Right lobe of liver (tissue), 4 donors: ENCODE measurements at regions not wholly inside any gene's neighbourhood (a gene's known extent, or its start where the extent isn't known, plus 50 kb on each side); places are given as distances from the start of the nearest gene placed in this dataset.

Experiments
- CTCF ChIP-seq, 4 donors: fragments of 200-600 bp in 3 of 4; fragments of 450-650 bp in 1 of 4; IDR thresholded peaks; one replicate each; pipeline versions ENCODE4 v1.5.1 to v1.8.0; 2016 to 2022; ENCODE audit warnings: antibody characterized with exemption in 4 of 4, mild to moderate bottlenecking in 2 of 4
- POLR2A ChIP-seq: fragments of 450-650 bp; IDR thresholded peaks from one replicate; pipeline ENCODE4 v1.6.1; 2017; ENCODE audit warnings: antibody characterized with exemption, mild to moderate bottlenecking
- donor health status: DM: no; HTN: no; CAD: no.
- donor health status: DM: no; HTN: no; CAD: no.
- donor health status: DM: no; HTN: yes; CAD: no.

- TF ChIP-seq CTCF (IDR thresholded peaks at IDR 0.05): no peak
- TF ChIP-seq POLR2A: no peak
Measured at GRCh38 chr5:155839251-155840037, 487.5 kb upstream of the SGCD start.
